ENCODE measurements at regions not wholly inside any gene's neighbourhood (a gene's known extent, or its start where the extent isn't known, plus 50 kb on each side); places are given as distances from the start of the nearest gene placed in this dataset.

- TF ChIP-seq CTCF (IDR thresholded peaks at IDR 0.05; ENCODE audit: low read depth, low read length) (no peak), EZH2phosphoT487 (IDR thresholded peaks at IDR 0.05; ENCODE audit: low read depth) (no peak)
- no peak overlapping the region for H3K4me3 ChIP-seq (ENCODE audit: low read length)
Observed at GRCh38 chr4:42267724-42268123, 115.3 kb upstream of the BEND4 start.

GRCh38 chr4:42268824-42269223 is 116.4 kb upstream of the BEND4 start:
- Histone ChIP-seq H3K9me3 (ENCODE audit: insufficient read depth, low read length) (no peaks in the 10 kb centered on the region), H3K27me3 (ENCODE audit: low read depth, low read length) (no peaks in the 10 kb centered on the region), H2AFZ (ENCODE audit: low read depth, low read length) (no peak overlapping the region), H4K20me1 (ENCODE audit: insufficient read depth, low read length) (no peaks in the 10 kb centered on the region), H3K4me3 (ENCODE audit: low read length) (no peak overlapping the region), H3K79me2 (ENCODE audit: low read length) (no peaks in the 10 kb centered on the region), H3K4me1 (ENCODE audit: low read length) (no peaks in the 10 kb centered on the region), H3K9ac (ENCODE audit: low read length) (no peak overlapping the region), H3K27ac (ENCODE audit: low read length) (no peak overlapping the region), H3K36me3 (replicated peaks; ENCODE audit: low read depth, low read length) (no peaks in the 10 kb centered on the region), H3K4me2 (ENCODE audit: low read length) (no peak overlapping the region)
- TF ChIP-seq CTCF (IDR thresholded peaks at IDR 0.05; ENCODE audit: low read depth, low read length) (no peak), EZH2phosphoT487 (IDR thresholded peaks at IDR 0.05; ENCODE audit: low read depth) (no peak)

More at GRCh38 chr4:42267724-42268123, 115.3 kb upstream of the BEND4 start:
- Histone ChIP-seq H3K9ac (ENCODE audit: low read length) (no peak overlapping the region), H3K9me3 (ENCODE audit: insufficient read depth, low read length) (no peaks in the 10 kb centered on the region), H4K20me1 (ENCODE audit: insufficient read depth, low read length) (no peaks in the 10 kb centered on the region), H3K36me3 (replicated peaks; ENCODE audit: low read depth, low read length) (no peaks in the 10 kb centered on the region), H3K27ac (ENCODE audit: low read length) (no peak overlapping the region), H2AFZ (ENCODE audit: low read depth, low read length) (no peak overlapping the region), H3K4me1 (ENCODE audit: low read length) (no peaks in the 10 kb centered on the region), H3K4me2 (ENCODE audit: low read length) (no peak overlapping the region), H3K79me2 (ENCODE audit: low read length) (no peaks in the 10 kb centered on the region), H3K27me3 (ENCODE audit: low read depth, low read length) (no peaks in the 10 kb centered on the region)

GRCh38 chr4:42271096-42271495 is 118.6 kb upstream of the BEND4 start:
- Histone ChIP-seq H3K4me3 (ENCODE audit: low read length) (no peak overlapping the region), H2AFZ (ENCODE audit: low read depth, low read length) (no peak overlapping the region), H3K9me3 (ENCODE audit: insufficient read depth, low read length) (no peaks in the 10 kb centered on the region), H3K27me3 (ENCODE audit: low read depth, low read length) (no peaks in the 10 kb centered on the region), H3K79me2 (ENCODE audit: low read length) (no peaks in the 10 kb centered on the region), H3K36me3 (replicated peaks; ENCODE audit: low read depth, low read length) (no peaks in the 10 kb centered on the region), H4K20me1 (ENCODE audit: insufficient read depth, low read length) (no peaks in the 10 kb centered on the region), H3K4me2 (ENCODE audit: low read length) (no peak overlapping the region), H3K9ac (ENCODE audit: low read length) (no peak overlapping the region), H3K27ac (ENCODE audit: low read length) (no peak overlapping the region), H3K4me1 (ENCODE audit: low read length) (no peaks in the 10 kb centered on the region)
- TF ChIP-seq EZH2phosphoT487 (IDR thresholded peaks at IDR 0.05; ENCODE audit: low read depth) = no peak
- TF ChIP-seq CTCF (IDR thresholded peaks at IDR 0.05; ENCODE audit: low read depth, low read length) = no peak

GRCh38 chr4:42277291-42277690 is 120.0 kb upstream of the SHISA3 start:
- Histone ChIP-seq H3K4me2 (ENCODE audit: low read length) (no peak overlapping the region), H3K9me3 (ENCODE audit: insufficient read depth, low read length) (no peaks in the 10 kb centered on the region), H3K79me2 (ENCODE audit: low read length) (no peaks in the 10 kb centered on the region), H3K27me3 (ENCODE audit: low read depth, low read length) (peaks cover 15% of the 10 kb centered on the region), H4K20me1 (ENCODE audit: insufficient read depth, low read length) (no peaks in the 10 kb centered on the region), H3K4me3 (ENCODE audit: low read length) (no peak overlapping the region), H3K9ac (ENCODE audit: low read length) (no peak overlapping the region), H2AFZ (ENCODE audit: low read depth, low read length) (no peak overlapping the region), H3K27ac (ENCODE audit: low read length) (no peak overlapping the region), H3K36me3 (replicated peaks; ENCODE audit: low read depth, low read length) (no peaks in the 10 kb centered on the region), H3K4me1 (ENCODE audit: low read length) (peaks cover 35% of the 10 kb centered on the region)
- TF ChIP-seq CTCF (IDR thresholded peaks at IDR 0.05; ENCODE audit: low read depth, low read length) (no peak), EZH2phosphoT487 (IDR thresholded peaks at IDR 0.05; ENCODE audit: low read depth) (no peak)
